Trophoblast cell (in vitro differentiated cells and primary cell): ENCODE measurements at regions not wholly inside any gene's neighbourhood (a gene's known extent, or its start where the extent isn't known, plus 50 kb on each side); places are given as distances from the start of the nearest gene placed in this dataset.

Experiments
- DNase-seq, 2 donors: peaks; one replicate each; pipeline ENCODE4 v3.0.0-alpha.2; 2016
- H2AFZ ChIP-seq: 2 replicates; pipeline ENCODE4 v1.6.1; 2013; ENCODE audit warnings: low read length, moderate library complexity, mild to moderate bottlenecking; ENCODE audit not compliant: insufficient read depth, poor library complexity
- H2AK5ac ChIP-seq: 2 replicates; pipeline ENCODE4 v1.6.1; 2013; ENCODE audit warnings: mild to moderate bottlenecking, low read length
- H2BK120ac ChIP-seq: 2 replicates; pipeline ENCODE4 v1.6.1; 2013; ENCODE audit warnings: low read length, mild to moderate bottlenecking, moderate library complexity; ENCODE audit not compliant: insufficient read depth, poor library complexity
- H2BK12ac ChIP-seq: 2 replicates; pipeline ENCODE4 v1.6.1; 2013; ENCODE audit warnings: mild to moderate bottlenecking, low read length, moderate library complexity
- H2BK5ac ChIP-seq: 2 replicates; pipeline ENCODE4 v1.6.1; 2013; ENCODE audit warnings: low read length, low read depth, moderate library complexity, mild to moderate bottlenecking; ENCODE audit not compliant: poor library complexity
- H3K14ac ChIP-seq: 2 replicates; pipeline ENCODE4 v1.6.1; 2013; ENCODE audit warnings: mild to moderate bottlenecking, low read length
- H3K18ac ChIP-seq: 2 replicates; pipeline ENCODE4 v1.6.1; 2013; ENCODE audit warnings: mild to moderate bottlenecking, low read length
- H3K23ac ChIP-seq: 2 replicates; pipeline ENCODE4 v1.6.1; 2013; ENCODE audit warnings: low read length
- H3K27ac ChIP-seq: 2 replicates; pipeline ENCODE4 v1.5.1; 2013; ENCODE audit warnings: low read depth, mild to moderate bottlenecking, inconsistent platforms, low read length, moderate library complexity
- H3K27me3 ChIP-seq: 2 replicates; pipeline ENCODE4 v1.6.1; 2013; ENCODE audit warnings: inconsistent platforms, mild to moderate bottlenecking, low read length, moderate library complexity; ENCODE audit not compliant: insufficient read depth
- H3K36me3 ChIP-seq, 2 experiments: 1 replicate in 1 of 2; 2 replicates in 1 of 2; pipeline ENCODE4 v1.6.1; 2013; ENCODE audit warnings: low read length in 2 of 2, mild to moderate bottlenecking in 2 of 2, moderate library complexity in 1 of 2; ENCODE audit not compliant: insufficient read depth in 2 of 2, control insufficient read depth in 1 of 2
- H3K4ac ChIP-seq: 2 replicates; pipeline ENCODE4 v1.6.1; 2013; ENCODE audit warnings: low read depth, mild to moderate bottlenecking, low read length, moderate library complexity
- H3K4me1 ChIP-seq, 2 experiments: 1 replicate in 1 of 2; 2 replicates in 1 of 2; pipeline ENCODE4 v1.6.1; 2013; ENCODE audit warnings: low read length in 2 of 2, mild to moderate bottlenecking in 2 of 2, moderate library complexity in 1 of 2; ENCODE audit not compliant: insufficient read depth in 2 of 2, control insufficient read depth in 1 of 2
- H3K4me2 ChIP-seq: 2 replicates; pipeline ENCODE4 v1.6.1; 2013; ENCODE audit warnings: inconsistent platforms, mild to moderate bottlenecking, low read length, moderate library complexity
- H3K4me3 ChIP-seq: 2 replicates; pipeline ENCODE4 v1.5.1; 2013; ENCODE audit warnings: mild to moderate bottlenecking, low read depth, low read length, inconsistent platforms
- H3K79me1 ChIP-seq: one replicate; pipeline ENCODE4 v1.6.1; 2013; ENCODE audit warnings: low read length
- H3K79me2 ChIP-seq: 2 replicates; pipeline ENCODE4 v1.6.1; 2013; ENCODE audit warnings: low read length, mild to moderate bottlenecking; ENCODE audit not compliant: control insufficient read depth, insufficient read depth, poor library complexity
- H3K9ac ChIP-seq: 2 replicates; pipeline ENCODE4 v1.6.1; 2013; ENCODE audit warnings: mild to moderate bottlenecking, low read length
- H3K9me3 ChIP-seq: 2 replicates; pipeline ENCODE4 v1.6.1; 2013; ENCODE audit warnings: low read depth, mild to moderate bottlenecking, control low read depth, inconsistent platforms, low read length; ENCODE audit not compliant: insufficient read depth
- H4K12ac ChIP-seq: 2 replicates; pipeline ENCODE4 v1.6.1; 2013; ENCODE audit warnings: low read depth, mild to moderate bottlenecking, low read length, moderate library complexity
- H4K8ac ChIP-seq: 2 replicates; pipeline ENCODE4 v1.6.1; 2013; ENCODE audit warnings: low read depth, mild to moderate bottlenecking, low read length, moderate library complexity
- H4K91ac ChIP-seq: one replicate; pipeline ENCODE4 v1.6.1; 2013; ENCODE audit warnings: low read depth, mild to moderate bottlenecking, low read length, moderate library complexity
- WGBS: extraction: QIAGEN DNeasy Blood & Tissue Kit; methylation state at CpG from one replicate; pipeline ENCODE4 v1.1.7; 2013; ENCODE audit warnings: missing lambda C conversion rate; ENCODE audit not compliant: insufficient read length, insufficient coverage; ENCODE audit errors: extremely low coverage; 5-methylcytosine and 5-hydroxymethylcytosine counted together

DNA sequence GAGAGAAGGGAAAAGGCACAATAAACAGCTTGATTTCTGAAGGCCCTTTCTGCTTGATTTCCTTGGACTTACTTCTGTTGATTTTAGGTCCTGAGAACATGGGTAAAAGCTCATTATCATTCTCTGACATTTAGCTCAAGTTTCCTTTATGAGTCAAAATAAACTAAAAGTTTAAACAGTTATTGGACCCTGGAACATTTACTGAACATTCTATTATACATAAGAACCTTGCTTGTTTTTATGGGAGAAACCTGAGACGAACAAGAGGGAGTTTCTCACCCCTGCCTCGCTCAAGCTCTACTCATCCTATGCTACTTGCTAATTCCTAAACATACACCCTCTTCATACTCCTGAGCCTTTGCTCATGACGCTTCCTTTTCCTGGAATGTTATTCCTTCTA is 538.3 kb upstream of the PKN2 start:
- Histone ChIP-seq H3K14ac (no peak overlapping the region), H3K4me1 (no peaks in the 10 kb centered on the region), H3K9ac (no peak overlapping the region), H2AK5ac (no peak overlapping the region), H4K91ac (no peak overlapping the region), H2BK5ac (no peak overlapping the region), H2AFZ (no peak overlapping the region), H3K79me1 (no peaks in the 10 kb centered on the region), H2BK120ac (no peak overlapping the region), H2BK12ac (no peak overlapping the region), H3K36me3 (no peaks in the 10 kb centered on the region), H3K4me2 (no peak overlapping the region), H4K12ac (no peak overlapping the region), H3K4ac (no peak overlapping the region), H3K9me3 (no peaks in the 10 kb centered on the region), H3K27ac (no peak overlapping the region), H3K79me2 (no peaks in the 10 kb centered on the region), H4K8ac (no peak overlapping the region), H3K4me3 (no peak overlapping the region), H3K27me3 (no peaks in the 10 kb centered on the region), H3K23ac (no peak overlapping the region), H3K18ac (no peak overlapping the region)
- no CpG with 5 or more reads among the region's 3 CpGs for WGBS
- no peak for DNase-seq

- Histone ChIP-seq H3K27ac (no peak overlapping the region), H3K79me2 (no peaks in the 10 kb centered on the region), H3K9ac (no peak overlapping the region), H2BK120ac (no peak overlapping the region), H3K4me1 (no peaks in the 10 kb centered on the region), H3K79me1 (no peaks in the 10 kb centered on the region), H4K91ac (no peak overlapping the region), H3K4me2 (no peak overlapping the region), H2BK12ac (no peak overlapping the region), H4K8ac (no peak overlapping the region), H3K4me3 (no peak overlapping the region), H2AK5ac (no peak overlapping the region), H3K23ac (no peak overlapping the region), H3K18ac (no peak overlapping the region), H3K14ac (no peak overlapping the region), H4K12ac (no peak overlapping the region), H2AFZ (no peak overlapping the region), H3K27me3 (no peaks in the 10 kb centered on the region), H3K9me3 (no peaks in the 10 kb centered on the region), H3K4ac (no peak overlapping the region), H3K36me3 (no peaks in the 10 kb centered on the region), H2BK5ac (no peak overlapping the region)
- no CpG with 5 or more reads among the region's 1 CpG for WGBS
- no peak for DNase-seq
These were observed 534.4 kb upstream of the PKN2 start for GRCh38 chr1:88149686-88150085.

- no peak overlapping the region for H3K23ac ChIP-seq
- DNase-seq, result no peak
- no peak overlapping the region for H3K9ac ChIP-seq
- H3K14ac ChIP-seq, result no peak overlapping the region
- H2BK12ac ChIP-seq, result no peak overlapping the region
- no peak overlapping the region for H3K4me2 ChIP-seq
- H3K36me3 ChIP-seq, result no peaks in the 10 kb centered on the region
- no peak overlapping the region for H3K4ac ChIP-seq
- H4K8ac ChIP-seq, result no peak overlapping the region
- H3K4me1 ChIP-seq, result no peaks in the 10 kb centered on the region
- H3K79me2 ChIP-seq, result no peaks in the 10 kb centered on the region
- no peaks in the 10 kb centered on the region for H3K79me1 ChIP-seq
- H3K9me3 ChIP-seq, result no peaks in the 10 kb centered on the region
- no CpG with 5 or more reads among the region's 4 CpGs for WGBS
- H3K18ac ChIP-seq, result no peak overlapping the region
- H3K27ac ChIP-seq, result no peak overlapping the region
- no peaks in the 10 kb centered on the region for H3K27me3 ChIP-seq
- no peak overlapping the region for H2BK120ac ChIP-seq
- no peak overlapping the region for H4K91ac ChIP-seq
- no peak overlapping the region for H2AFZ ChIP-seq
- H2AK5ac ChIP-seq, result no peak overlapping the region
- no peak overlapping the region for H4K12ac ChIP-seq
- H3K4me3 ChIP-seq, result no peak overlapping the region
- H2BK5ac ChIP-seq, result no peak overlapping the region
These were observed 533.7 kb upstream of the PKN2 start for GRCh38 chr1:88150330-88150729.

DNA sequence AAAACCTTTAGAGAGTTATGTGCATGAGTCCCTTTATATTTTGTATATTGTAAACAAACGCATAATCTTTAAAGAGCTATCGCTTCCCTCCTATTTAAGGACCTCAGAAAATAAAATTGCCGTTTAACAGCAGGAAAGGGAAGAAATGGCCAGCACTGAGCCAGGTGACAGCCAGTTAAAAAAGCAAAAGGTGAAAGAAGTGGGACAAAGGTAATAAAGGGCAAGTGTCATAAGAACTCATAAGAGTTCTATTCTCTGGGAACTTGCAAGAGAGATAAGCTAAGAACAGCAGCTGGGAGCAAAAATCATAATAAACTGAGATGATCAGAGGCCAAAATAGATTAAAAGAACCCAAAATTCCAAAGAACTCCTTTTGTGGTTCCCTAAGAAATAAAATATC is 520.9 kb upstream of the PKN2 start:
- no peak overlapping the region for H3K18ac ChIP-seq

More for the DNA sequence above, 520.9 kb upstream of the PKN2 start:
- no CpG with 5 or more reads among the region's 3 CpGs for WGBS
- Histone ChIP-seq H2AK5ac (no peak overlapping the region), H2BK5ac (no peak overlapping the region), H3K4ac (no peak overlapping the region), H3K79me2 (no peaks in the 10 kb centered on the region), H3K4me3 (no peak overlapping the region), H3K23ac (no peak overlapping the region), H2BK12ac (no peak overlapping the region), H4K12ac (no peak overlapping the region), H3K27me3 (no peaks in the 10 kb centered on the region), H4K8ac (no peak overlapping the region), H4K91ac (no peak overlapping the region), H3K27ac (no peak overlapping the region), H3K9ac (no peak overlapping the region), H2BK120ac (no peak overlapping the region), H3K9me3 (no peaks in the 10 kb centered on the region), H3K14ac (no peak overlapping the region), H3K4me2 (no peak overlapping the region), H3K79me1 (no peaks in the 10 kb centered on the region), H3K36me3 (no peaks in the 10 kb centered on the region), H3K4me1 (no peaks in the 10 kb centered on the region), H2AFZ (no peak overlapping the region)
- DNase-seq, result no peak
